CMK (cell line): ENCODE measurements at regions not wholly inside any gene's neighbourhood (a gene's known extent, or its start where the extent isn't known, plus 50 kb on each side); places are given as distances from the start of the nearest gene placed in this dataset.
A peak's percentile ranks its signal among the peaks of the same experiment; 100 is the strongest.

ENCODE experiments used
- DNase-seq: peaks from one replicate; pipeline ENCODE4 v3.0.0-alpha.2; 2010; ENCODE audit warnings: low read depth

DNA sequence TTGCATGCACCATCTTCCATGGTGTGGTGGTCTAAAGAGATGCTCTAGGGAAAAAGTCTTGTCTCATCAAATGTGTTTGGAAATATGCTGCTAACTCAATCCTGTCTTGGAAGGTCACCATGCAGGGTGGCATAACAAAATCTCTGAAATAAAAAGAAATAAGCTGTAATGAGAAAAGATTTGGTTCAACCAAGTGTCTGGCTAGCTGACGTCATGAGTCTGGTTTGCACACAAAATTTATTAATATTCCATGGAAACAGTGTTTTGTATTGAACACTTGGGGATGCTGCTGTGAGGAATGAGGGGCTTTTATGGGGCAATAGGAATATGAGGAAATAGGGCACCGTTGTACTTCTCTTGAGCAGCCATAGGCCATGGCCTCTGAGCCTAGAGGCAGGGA, 575.7 kb upstream of the CDH5 start:
- DNase-seq: no peak

GRCh38 chr16:65789161-65789945, 577.1 kb upstream of the CDH5 start:
- no peak for DNase-seq

- no peak for DNase-seq
Measured at GRCh38 chr16:65788434-65789140, 577.9 kb upstream of the CDH5 start.

GRCh38 chr16:65787921-65788320, 578.6 kb upstream of the CDH5 start:
- DNase-seq: no peak

GRCh38 chr16:65786916-65787315, 579.6 kb upstream of the CDH5 start:
- DNase-seq: no peak

- DNase-seq: no peak
Measured at GRCh38 chr16:65783709-65784474, 582.6 kb upstream of the CDH5 start.

DNA sequence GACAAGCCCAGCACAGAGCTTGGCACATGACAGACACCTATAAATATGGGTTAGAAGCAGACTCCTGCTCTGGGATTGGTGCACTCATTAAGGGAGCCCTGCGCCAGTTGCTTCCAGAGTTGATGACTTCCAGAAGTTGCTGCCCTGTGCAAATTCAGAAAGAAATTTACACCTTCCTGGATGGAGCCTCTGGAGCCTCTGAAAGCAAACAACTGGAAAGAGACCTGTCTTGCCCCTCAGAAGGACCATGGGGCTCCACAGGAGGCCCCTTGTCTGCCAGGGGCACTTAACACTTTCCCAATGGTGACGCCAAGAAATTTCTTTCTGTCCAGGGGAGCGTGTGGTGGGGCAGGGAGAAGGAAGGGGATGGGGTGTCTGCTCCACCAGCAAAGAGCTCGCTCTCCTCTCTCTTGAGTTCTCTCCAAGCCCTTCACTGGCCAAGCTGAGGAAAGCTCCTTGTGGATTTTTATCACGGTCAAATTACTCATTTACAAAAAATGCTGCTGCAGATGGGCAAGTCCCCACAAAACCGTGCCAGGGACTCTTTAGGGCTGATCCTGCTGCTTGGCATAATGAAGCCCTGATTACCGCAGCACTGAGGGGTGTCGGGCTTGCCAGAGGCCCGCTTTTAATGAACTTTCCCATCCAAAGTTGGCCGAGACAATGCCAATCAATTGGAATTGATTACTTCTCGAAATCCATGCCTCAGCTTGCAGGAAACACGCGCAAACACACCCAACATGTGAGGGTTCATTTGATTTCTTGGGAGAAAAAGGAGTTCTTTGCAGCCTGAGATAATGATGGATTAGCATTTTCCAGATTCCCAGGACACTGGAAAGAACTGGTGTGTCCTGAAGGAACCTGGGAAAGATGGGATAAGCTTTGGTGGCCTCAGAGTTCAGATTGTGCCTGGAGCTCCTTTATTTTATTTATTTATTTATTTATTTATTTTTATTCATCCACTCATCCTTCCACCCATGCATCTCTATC, 583.6 kb upstream of the CDH5 start:
- no peak for DNase-seq

- DNase-seq: no peak
Measured at GRCh38 chr16:65781855-65782254, 584.6 kb upstream of the CDH5 start.

GRCh38 chr16:65781363-65781762, 585.1 kb upstream of the CDH5 start:
- DNase-seq: no peak

DNA sequence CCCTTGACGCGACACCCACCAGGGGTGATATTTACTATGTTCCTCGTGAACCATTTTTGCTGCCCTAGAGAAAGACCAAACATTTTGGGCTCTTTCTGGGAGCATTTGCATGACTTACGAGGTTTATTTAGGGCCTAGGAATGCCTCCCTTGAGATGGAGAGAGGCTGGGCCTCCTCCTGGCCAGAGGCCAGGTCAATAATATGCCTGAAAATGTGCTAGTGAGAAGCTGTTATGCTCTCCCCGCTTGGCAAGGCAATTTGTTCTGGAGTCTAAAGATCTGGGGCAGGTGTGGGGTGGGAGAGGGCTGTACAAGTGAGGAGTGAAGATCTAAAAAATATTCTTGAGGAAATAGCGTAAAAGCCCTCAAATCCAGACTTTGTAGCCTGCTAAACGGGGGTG, 587.3 kb upstream of the CDH5 start:
- no peak for DNase-seq

GRCh38 chr16:65776639-65777183, 589.8 kb upstream of the CDH5 start:
- no peak for DNase-seq

- DNase-seq: no peak
Measured at GRCh38 chr16:65775829-65776228, 590.7 kb upstream of the CDH5 start.

DNA sequence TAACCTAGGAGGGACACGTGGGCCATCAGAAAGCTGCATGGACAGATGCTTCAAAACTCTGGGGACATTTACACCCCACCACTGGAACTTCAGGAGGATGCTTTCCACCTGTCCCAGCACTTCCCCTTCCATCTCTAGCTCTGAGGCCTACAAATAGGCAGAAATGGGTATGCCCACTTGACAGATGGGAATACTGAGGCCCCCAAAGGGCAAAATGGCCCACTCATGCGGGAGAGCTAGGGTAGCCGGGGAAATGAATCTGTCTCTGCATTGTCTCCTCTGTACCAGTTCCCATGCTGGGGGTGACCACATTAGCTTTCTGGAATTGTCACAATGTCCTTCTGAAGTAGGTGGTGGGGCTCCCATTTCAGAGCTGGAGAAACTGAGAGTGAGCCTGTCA, 592.1 kb upstream of the CDH5 start:
- no peak for DNase-seq

DNA sequence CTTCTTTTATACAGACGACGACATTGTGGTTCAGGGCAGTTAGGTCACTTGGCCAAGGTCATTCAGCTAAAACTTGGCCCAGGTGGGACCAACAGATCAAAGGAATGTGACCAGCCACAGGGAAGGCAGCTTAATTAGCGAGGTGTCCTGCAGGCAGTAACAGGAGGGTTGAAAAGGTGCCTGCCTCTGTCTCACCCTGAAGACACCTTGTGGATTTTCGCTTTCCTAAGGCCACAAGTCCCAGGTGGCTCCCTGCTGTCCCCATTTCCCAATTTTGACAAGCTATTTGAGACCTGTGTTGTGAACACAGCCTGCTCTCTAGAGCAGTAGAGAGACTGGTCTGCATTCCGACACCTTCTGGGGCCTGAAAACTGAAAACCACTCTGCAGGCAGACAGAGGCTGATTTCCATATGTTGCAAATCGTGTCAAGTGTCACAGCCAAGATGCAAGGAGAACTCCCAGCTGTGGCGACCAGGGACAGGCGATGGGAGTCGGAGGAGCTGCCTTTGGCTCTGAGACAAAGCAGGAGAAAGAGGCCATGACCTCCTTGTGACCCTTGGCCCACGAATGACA, 593.1 kb upstream of the CDH5 start:
- no peak for DNase-seq

GRCh38 chr16:65772134-65772732, 594.3 kb upstream of the CDH5 start:
- no peak for DNase-seq

DNA sequence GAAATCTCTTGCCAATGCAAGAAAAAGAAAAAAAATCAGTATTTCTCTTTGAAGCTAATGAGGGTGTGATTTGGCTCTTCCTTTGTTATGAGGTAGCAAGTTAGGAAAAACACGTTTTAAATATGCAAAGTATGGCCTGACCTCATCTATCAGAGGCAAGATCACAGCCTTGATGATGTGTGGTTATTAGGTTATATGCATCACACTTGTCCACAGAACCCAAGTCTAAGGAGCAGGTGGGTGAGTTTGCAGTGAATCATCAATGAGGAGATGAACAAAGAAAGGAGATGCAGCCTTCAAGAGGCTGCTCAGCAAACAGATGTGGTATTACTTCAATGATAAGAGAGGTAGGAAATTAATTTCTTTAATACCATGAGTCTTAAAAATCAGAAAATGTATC, 594.8 kb upstream of the CDH5 start:
- no peak for DNase-seq

DNA sequence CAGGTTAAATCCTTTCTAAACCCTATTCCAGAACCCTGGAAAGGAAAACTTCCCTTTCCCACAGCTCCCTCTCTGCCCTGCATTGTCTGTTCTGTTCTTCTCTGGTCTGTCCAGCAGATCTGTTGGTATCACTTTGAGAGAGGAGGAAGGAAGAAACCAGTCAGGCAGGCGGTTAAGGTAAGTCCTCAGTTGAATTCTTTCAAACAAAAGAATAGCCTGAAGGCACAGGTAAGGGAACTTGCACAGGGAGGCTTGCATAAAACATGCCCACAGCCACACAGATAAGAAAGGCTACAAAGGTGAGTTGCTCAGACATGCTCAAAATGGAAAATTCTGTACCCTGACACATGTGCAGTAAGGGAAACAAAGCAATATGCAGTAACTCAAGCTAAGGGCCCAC, 595.7 kb upstream of the CDH5 start:
- DNase-seq: no peak

GRCh38 chr16:65769776-65770438, 596.6 kb upstream of the CDH5 start:
- peak; percentile 96 for DNase-seq

GRCh38 chr16:65769055-65769465, 597.4 kb upstream of the CDH5 start:
- peak; percentile 96 for DNase-seq

GRCh38 chr16:65767125-65767524, 599.4 kb upstream of the CDH5 start:
- no peak for DNase-seq
